GM21360 (cell line): ENCODE measurements at regions not wholly inside any gene's neighbourhood (a gene's known extent, or its start where the extent isn't known, plus 50 kb on each side); places are given as distances from the start of the nearest gene placed in this dataset.

Source experiments
- ATAC-seq: cut with Tn5 transposase; IDR thresholded peaks from one replicate; pipeline ENCODE4 v1.9.1; 2021; ENCODE audit warnings: mild to moderate bottlenecking, moderate library complexity; ENCODE audit not compliant: unreplicated experiment

DNA sequence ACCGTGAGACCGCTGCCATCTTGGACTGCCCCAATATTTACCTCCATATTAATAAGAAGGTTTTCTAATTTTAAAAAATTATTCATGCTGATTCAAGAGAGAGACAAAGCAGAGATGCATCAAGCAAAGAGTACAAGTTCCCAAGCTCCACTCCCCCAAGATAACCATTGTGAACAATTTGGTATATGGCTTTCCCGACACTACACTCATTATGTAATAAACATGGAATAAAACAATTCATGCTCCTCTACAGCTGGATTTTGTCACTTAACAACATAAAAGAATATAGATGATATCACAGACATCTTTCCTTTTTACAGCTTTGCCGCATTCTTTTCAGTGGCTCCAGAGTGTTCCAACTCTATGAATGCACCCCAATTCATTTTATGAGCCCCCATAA, 307.6 kb downstream of the FGFR2 start:
- ATAC-seq: no peak

DNA sequence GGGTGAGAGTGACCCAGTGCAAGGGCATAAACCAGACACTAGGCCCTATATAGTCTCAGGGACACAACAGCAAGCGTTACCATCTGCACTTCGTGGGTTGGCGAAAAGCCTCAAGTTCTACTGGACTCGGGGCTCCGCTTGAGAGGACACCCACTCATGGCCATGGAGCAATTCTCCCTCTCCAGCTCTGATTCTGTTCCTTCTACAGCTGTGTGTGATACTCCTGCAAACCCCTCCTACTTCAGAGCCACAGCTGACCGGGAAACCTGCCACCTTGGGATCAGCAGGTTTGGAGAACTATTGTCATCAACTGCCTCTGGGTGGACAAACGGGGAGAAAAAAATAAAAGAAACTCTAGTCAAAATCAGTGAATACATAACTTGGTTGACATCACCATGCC, 306.9 kb downstream of the FGFR2 start:
- ATAC-seq: no peak

DNA sequence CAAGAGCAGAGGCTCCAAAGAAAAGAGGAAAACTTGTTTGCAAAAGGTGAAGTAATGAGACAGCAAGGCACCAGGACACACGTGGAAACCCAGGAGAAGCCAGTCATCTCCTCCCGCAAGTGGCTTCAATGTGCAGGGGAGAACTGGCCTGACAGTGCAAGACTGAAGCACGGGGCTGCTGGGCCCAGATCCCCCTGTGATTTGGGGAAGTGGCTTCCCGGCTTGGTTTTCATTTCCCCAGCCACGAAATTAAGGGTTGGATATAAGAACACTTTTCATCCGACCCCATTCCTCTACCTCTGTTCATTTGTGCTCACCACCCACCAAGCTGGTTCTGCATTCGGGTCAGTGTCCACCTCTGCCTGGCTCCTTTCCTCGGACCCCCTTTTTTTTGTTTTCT, 306.4 kb downstream of the FGFR2 start:
- no peak for ATAC-seq

DNA sequence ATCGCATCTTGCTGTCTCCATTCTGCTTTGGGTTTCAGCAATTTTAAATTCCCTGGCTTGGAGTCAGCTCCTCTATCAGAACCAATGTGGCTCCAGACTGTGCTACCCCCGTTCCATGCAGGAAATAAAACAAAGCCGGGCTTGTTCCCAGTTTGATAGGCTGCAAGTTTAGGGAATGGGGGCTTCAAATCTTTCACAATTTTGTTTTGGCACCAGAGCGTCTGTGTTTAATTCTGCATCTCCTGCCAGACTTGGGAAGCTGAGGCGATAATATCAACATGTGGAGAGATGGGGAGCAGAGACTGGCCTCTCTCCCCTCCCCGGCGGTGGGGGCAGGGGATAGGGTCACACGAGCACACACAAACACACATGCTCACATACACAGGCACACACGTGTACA, 305.9 kb downstream of the FGFR2 start:
- no peak for ATAC-seq

DNA sequence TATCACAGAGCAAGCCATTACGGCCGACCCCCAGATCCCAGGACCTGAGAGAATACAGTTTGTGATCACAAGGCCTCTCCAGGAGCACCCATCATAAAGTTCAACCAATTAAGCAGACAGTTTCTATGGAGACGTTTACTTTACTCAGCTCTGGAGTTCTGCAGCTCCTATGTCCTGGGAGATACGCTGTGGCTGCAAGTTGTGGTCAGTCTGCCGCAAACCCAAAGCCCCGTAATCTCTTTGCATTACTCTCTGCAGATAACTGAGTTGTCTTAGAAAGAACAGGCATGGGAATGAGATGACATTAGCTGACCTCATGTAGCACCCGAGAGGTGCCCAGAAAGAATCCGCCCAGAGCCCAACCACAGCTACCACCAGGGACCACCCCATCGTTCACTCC, 305.1 kb downstream of the FGFR2 start:
- no peak for ATAC-seq

DNA sequence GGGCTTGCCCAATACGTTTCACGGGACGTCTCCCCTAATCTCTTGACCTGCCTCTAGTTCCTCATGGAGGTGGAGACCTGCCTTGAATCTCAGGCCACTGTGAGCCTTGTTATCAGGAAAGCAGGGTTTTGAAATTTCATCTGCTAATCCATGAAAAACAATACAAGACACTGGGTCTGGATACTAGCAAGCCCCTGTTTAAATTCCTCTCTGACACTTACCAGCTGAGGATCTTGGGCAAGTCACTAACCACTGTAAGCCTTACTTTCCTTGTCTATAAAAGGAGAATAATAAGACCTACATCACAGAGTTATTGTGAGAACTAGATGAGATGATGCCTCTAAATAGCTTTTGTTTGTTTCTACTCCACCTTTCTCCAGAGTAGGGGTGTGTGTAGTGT, 303.6 kb downstream of the FGFR2 start:
- no peak for ATAC-seq

DNA sequence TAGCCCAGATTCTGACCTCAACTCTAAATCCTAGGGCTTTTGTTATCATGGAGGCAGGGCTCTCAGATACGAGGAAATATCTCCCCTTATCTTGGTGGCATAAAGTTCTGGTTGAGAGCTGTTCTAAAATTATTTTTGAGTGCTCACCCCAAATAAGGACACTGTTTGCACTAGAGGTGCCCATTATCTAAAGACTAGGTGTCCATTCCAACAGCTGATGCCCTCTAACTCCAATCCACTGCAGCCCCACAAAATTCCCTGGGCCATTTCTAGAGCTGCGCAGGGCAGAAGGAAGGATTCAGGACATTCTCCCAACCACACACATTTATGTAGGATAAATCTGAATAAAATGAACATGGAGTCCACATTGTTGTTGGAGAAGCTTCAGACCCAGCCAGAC, 301.9 kb downstream of the FGFR2 start:
- ATAC-seq: no peak

DNA sequence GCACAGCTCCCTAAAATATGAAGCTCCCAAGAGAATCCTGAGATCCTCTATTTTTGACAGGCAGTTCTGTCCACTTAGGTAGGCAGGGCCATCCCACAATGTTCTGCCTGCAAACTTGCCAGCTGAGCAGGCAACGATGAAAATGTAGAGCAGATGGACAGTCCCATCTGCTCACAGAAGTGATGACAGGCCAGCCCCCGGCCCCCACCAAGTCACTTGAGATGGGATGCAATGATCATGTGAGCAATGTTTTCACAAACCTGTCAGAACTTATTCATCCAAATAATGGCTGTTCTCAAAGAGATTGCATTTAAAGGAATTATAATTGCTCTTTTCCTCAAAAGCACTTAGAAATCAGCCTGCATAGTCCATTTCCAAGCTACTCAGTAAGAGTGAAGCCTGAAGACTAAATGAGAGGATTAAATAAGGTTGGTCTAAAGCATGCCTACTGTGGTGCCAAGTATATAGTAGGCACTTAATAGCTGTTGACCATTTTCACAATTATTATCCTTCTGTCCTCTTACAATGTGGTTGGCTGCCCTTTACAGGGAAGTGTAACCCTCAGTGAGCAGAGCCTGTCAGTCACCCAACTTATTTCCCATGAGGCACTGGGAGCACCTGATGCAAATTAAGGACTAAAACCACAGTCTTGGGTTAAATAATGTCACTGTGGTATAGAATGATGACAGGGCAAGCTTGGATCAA, 301.2 kb downstream of the FGFR2 start:
- ATAC-seq: no peak

DNA sequence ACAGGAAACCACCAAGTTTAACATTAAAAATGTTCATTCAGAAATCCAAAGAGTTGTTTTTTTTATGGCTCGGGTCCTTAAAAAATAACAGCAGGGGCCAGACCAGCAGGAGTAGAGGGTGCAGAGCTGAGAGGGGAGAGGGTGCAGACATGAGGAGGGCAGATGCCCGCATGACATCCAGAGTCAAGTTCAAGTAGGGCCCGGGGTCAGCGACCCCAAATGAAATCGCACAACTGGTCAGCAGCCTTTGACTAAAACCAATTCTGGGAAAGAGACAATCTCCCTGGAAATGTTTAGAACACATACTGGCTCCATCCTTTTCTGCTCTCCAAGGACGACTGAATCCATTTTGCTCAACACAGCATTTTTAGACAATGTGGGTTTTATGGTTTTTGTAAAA, 297.5 kb downstream of the FGFR2 start:
- no peak for ATAC-seq

DNA sequence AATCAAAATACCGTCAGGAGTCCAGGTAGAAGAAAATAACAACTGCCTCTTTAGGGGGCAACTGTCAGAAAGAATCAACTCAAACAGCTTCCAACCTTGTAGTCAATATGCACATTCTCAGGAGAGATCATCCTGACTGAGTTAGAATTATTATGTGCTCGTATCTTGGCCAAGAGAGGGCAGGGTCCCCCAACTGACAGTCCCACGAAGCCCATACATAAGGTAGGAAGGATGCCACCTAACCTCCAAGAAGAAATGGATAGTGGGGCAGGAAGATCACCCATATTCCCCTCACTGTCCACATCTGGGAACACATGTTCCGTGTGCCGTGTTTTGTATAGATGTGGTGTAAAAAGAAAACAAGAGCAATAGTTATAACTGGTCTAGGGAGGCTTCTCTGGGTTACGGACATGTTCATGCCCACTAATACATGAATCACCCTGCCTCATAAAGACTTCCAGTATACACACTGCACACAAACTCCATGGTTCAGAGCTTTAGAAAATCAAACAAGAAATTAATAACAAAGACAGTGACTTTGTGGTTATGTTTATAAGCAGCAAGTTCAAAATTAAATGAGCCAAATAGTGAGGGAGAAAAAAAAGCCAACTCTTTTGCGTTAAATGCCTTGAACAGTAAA, 295.6 kb downstream of the FGFR2 start:
- ATAC-seq: no peak

DNA sequence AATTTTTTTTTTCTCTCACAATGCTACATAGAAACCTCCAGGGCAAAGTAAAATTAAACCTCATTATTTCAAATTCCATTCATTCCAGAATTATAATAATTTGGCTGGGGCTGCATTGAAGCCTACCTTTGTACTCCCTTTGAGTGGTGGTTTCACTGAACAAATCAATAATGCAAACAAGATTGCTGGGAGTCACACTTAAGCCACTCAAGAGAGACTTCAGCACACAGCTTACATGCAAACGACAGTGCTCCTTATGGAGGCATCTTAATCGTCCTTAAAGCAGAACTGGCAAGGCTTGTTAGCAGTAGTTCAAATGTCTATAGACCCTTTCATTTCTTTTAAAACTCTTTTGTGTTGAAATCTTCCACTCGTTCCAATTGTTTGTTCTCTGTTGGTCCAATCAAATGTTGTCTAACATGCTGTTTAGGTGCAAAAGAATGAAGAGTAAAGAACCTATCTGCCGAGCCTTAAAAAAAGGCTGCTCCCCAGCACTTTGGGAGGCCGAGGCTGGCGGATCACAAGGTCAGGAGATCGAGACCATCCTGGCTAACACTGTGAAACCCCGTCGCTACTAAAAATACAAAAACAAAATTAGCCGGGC, 294.9 kb downstream of the FGFR2 start:
- no peak for ATAC-seq

DNA sequence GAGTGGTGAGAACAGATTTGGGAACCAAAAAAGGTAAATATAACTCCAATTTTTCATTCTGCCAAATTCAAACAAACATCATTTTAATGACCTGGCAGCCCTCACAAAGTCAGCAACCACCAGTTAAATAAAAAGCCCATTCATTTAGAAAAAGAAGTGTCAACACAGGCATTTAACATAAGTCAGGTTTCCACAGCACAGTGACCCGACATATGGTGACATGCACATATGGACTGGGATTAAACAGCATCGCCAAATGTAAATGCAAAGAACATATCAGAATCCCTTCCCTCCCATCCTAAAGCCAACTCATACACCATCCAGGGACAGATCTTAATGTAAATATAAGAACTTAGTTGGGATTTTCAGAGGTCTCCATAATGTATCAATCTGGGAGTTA, 293.2 kb downstream of the FGFR2 start:
- ATAC-seq: no peak

DNA sequence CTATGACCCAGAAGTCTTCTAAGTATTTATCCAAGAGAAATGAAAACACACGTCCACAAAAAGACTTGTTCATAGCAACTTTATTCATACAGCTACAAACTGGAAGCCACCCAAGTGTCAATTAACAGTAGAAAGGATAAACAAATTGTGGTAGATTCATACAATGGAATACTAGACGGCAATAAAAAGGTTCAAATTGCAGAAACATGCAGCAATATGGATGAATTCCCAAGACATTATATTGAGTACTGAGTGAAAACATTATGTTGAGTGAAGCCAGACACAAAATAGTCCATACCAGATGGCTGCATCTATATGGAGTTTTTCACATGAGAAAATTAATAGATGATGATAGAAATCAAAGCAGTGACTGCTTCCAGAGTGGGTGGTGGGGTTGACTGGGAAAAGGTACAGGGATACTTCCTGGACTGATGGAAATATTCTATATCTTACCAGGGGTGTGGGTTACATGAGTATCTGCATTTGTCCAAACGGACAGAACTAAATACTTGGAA, 292.0 kb downstream of the FGFR2 start:
- ATAC-seq: no peak

DNA sequence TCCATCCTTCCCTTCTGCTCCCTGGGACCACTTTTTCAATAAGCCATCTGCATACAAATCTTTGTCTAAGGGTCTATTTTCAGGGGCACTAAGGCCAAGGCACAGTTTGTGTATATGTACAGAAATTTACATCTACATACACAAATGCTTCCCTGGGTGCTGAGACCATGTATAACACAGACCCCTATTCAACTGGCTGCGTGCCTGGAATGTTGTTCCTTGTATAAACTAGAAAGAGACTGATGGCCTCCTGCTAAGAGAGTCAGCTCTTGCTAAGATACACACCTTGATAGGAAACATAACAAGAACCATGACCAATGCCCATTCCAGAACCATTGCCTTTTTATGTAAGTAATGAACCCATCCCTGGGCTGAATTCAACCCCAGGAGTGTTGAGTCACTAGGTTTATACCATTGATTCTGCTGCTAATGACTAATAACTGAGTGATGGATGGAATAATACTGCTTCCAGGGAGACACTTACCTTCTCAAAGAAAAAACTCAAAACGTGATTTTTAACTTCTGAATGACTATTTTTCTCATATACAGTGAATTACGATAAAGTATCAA, 290.7 kb downstream of the FGFR2 start:
- ATAC-seq: no peak

DNA sequence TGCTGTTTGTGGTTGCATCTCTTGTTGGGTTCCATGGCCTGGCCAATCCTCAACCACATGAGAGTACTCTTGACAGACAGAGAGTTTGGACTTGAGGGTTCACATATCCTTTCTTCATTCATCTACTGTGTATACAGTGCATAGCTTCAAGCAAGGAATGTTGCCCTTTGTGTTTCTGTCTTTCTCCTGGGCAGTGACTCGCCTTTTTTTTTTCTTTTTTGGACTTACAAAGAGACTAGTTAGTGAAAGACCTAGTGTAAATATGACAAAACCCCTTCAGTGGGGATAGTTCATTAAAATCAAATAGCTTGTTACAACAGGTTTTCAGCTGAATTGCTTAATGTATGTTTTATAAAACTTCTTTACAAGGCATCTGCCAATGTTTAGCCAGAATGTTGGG, 290.2 kb downstream of the FGFR2 start:
- ATAC-seq: no peak

DNA sequence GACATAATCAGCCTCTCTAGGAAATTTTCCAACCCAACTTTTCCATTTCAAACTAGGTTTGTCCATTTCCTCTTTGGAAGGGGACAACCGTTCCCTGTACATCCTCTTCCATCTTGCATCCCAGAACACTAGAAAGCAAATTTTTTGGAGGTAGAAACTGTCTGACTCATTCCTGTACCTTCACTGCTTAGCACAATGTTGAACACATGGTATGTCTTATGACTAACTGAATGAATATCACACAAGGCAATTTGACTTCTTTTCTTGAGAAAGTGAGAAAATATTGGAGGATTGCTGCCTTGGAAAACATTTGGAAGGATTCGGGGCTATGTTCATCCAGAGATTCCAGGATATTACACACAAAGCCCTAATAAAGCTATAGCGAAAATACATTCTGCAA, 289.1 kb downstream of the FGFR2 start:
- no peak for ATAC-seq

DNA sequence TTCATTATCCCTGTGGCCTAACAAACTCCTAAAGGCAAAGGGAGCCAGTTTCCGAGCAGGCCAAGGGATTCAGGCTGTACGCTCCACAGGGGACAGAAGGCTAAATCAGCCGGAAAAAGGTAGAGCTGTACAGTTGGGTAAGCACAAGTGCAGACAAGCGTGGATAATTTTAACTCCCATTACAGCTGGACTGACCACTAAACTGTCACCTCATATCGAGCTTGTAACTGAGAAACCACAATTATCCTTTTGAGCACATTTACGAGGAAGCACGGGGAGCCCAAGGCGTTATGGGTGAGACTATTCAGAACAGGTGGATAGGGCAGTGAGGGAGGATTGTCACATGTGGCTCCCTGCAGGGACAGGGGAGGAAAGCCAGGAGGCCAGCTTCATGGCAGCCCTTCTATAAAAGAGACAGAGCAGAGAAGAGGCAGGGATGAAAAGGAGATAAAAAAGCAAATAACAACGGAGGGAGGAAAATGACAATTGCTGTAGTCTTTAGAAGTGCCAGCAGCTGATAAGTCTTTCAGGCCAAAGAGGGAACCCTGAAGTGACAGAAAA, 288.0 kb downstream of the FGFR2 start:
- ATAC-seq: no peak

DNA sequence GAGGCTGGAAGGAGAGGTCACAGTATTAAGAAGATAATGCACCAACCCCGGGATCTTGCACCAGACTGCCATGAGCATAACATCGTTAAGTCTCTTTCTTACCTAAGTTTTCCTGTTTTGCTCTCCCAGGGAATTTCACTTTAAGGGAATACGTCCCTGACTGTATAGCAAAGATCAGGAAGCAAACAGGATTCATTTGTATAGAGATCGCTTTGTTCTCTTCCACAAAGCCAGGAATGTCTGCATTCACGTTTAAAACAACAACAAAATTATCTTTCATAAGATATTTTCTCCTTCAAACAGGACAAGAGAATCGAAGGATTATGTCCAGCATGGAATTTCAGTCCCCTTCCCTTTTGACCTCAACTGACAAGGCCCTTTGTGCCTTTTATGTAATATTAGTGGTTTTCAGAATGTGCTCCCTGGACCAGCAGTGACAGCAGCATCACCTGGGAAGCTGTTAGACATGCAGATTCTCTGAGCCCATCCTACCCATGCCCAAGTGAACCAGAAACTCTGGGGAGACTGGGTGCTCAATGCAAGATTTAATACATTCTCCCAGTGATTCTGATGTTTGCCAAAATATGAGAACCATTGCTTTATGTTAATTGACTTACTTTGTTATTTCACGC, 286.3 kb downstream of the FGFR2 start:
- ATAC-seq: no peak

DNA sequence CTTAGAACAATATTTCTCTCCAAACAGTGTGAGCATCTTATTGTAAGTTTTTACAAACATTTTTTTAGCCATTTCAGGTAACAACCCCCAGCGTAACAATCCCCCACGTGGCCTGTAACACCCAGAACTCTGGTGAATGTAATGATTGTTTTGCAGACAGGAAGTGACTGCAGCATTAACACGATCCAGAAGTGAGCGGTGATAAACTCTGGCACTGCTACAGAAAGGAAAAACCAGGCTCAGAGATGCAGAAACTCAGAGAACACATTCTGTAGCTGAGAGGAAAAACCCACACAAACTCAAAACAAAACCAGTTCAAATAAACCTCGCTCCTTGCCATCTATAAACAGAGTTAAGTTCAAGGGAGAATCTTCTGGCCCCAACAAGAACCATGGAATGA, 285.7 kb downstream of the FGFR2 start:
- ATAC-seq: no peak

DNA sequence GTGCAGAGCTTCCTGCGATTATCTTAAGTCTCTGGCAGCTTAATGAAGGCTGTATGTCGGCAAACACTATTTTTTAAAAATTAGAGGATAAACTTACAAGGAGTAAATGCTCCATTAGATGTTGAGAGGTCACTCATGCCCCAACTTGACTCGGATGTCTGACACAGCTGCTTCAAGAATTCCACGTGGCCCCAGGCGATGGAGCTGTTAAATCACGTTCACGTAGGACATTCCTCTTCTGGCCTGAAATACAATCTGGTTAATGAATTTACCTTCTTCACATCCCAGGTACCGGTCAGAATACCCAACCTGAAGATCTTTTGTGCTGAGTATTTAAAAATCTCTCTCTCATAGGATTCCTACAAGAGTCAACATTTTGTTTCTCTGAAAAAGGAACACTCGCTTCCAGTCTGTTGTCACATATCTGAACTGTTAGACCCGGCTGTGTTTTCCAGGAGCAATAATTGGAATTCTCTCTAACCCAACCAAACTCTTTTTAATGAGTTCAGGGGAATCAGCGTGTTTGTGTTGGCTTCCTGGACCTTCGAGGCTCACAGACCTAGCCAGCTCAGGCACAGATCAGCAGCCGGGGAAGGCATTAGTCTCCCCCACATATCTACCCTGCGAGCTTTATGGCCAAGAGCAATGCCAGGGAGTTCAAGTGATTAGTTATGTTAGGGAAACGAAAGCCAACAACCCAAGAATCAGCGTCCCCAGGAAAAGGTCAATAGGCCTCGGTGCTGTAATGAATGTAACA, 284.9 kb downstream of the FGFR2 start:
- no peak for ATAC-seq

DNA sequence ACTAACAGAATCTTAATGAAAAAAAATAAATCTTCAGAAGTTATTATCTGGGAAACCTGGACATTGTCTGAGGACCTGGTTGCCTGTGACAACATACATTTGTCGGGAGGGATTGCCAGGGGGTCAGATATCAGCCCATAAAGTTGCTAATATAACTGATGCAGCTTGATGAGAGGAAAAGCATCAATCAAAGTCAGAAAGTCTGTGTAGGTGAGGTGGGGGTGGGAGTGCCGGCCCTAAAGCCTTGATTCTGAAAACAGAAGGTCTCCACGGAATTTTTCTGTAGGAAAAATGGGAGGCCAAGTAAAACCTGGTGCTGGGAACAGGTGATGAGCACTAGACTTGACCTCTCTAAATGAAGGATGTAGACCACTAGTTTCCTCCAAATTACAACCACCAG, 281.8 kb downstream of the FGFR2 start:
- no peak for ATAC-seq
